SK-N-SH (cell line): ENCODE measurements at regions not wholly inside any gene's neighbourhood (a gene's known extent, or its start where the extent isn't known, plus 50 kb on each side); places are given as distances from the start of the nearest gene placed in this dataset.

Source experiments
- CTCF ChIA-PET: fragments of 300-600, 350-600 bp; formaldehyde crosslinking; extraction: SDS; loops from one replicate; lab custom pipeline; 2021; lab: Yijun Ruan, JAX
- POLR2A ChIA-PET: fragments of 350-600 bp; sonication (Branson Sonifier 250); formaldehyde crosslinking; extraction: SDS; loops from one replicate; lab custom pipeline; 2020; ENCODE audit warnings: antibody characterized with exemption, inconsistent platforms; lab: Yijun Ruan, JAX
- DNase-seq: peaks from one replicate; pipeline ENCODE4 v3.0.0; 2012
- H2AFZ ChIP-seq: fragments of 200-600 bp; sonication (generic); 2 replicates; pipeline ENCODE4 v1.8.1; 2016; ENCODE audit warnings: antibody characterized with exemption, mild to moderate bottlenecking, low read depth
- H3F3A ChIP-seq: fragments of 200-600 bp; sonication (generic); replicated peaks from 2 replicates; pipeline ENCODE3; 2016; ENCODE audit warnings: antibody characterized with exemption, mild to moderate bottlenecking; ENCODE audit not compliant: insufficient read depth
- H3K27ac ChIP-seq, 2 experiments: fragments of 200-500 bp in 1 of 2; fragments of 200-600 bp in 1 of 2; sonication (Bioruptor generic) in 1 of 2; sonication (generic), shearing (Covaris generic) in 1 of 2; 2 replicates each; pipeline versions ENCODE4 v1.5.1 to v1.6.1; 2014 to 2016; ENCODE audit warnings: low read depth in 2 of 2, inconsistent platforms in 1 of 2, low read length in 1 of 2, mild to moderate bottlenecking in 1 of 2, mixed read lengths in 1 of 2
- H3K27me3 ChIP-seq: fragments of 200-600 bp; sonication (generic), shearing (Covaris generic); 2 replicates; pipeline ENCODE4 v1.6.1; 2016; ENCODE audit warnings: mixed run types; ENCODE audit not compliant: insufficient read depth
- H3K36me3 ChIP-seq, 2 experiments: fragments of 200-500 bp in 1 of 2; fragments of 200-600 bp in 1 of 2; sonication (Bioruptor generic) in 1 of 2; sonication (generic) in 1 of 2; replicated peaks in 1 of 2; 2 replicates each; pipeline versions ENCODE3 to v1.5.1; 2014 to 2016; ENCODE audit warnings: low read length in 1 of 2, mild to moderate bottlenecking in 1 of 2; ENCODE audit not compliant: insufficient read depth in 2 of 2, control insufficient read depth in 1 of 2
- H3K4me1 ChIP-seq, 2 experiments: fragments of 200-500 bp in 1 of 2; fragments of 200-600 bp in 1 of 2; sonication (Bioruptor generic) in 1 of 2; sonication (generic), shearing (Covaris generic) in 1 of 2; 2 replicates each; pipeline versions ENCODE4 v1.5.1 to v1.6.1; 2014 to 2016; ENCODE audit warnings: low read depth in 1 of 2, low read length in 1 of 2, mixed run types in 1 of 2; ENCODE audit not compliant: insufficient read depth in 2 of 2, control insufficient read depth in 1 of 2
- H3K4me2 ChIP-seq: fragments of 200-600 bp; sonication (generic), shearing (Covaris generic); 2 replicates; pipeline ENCODE4 v1.6.1; 2017; ENCODE audit warnings: mixed run types
- H3K4me3 ChIP-seq, 2 experiments: fragments of 200-500 bp in 1 of 2; fragments of 200-600 bp in 1 of 2; sonication (Bioruptor generic) in 1 of 2; sonication (generic), shearing (Covaris generic) in 1 of 2; 2 replicates each; pipeline versions ENCODE4 v1.5.1 to v1.8.1; 2014 to 2016; ENCODE audit warnings: low read depth in 2 of 2, inconsistent platforms in 1 of 2, low read length in 1 of 2, mild to moderate bottlenecking in 1 of 2, mixed read lengths in 1 of 2, moderate library complexity in 1 of 2
- H3K79me2 ChIP-seq: fragments of 200-600 bp; sonication (generic); 2 replicates; pipeline ENCODE4 v1.8.1; 2017; ENCODE audit warnings: mild to moderate bottlenecking; ENCODE audit not compliant: insufficient read depth
- H3K9ac ChIP-seq: fragments of 200-600 bp; sonication (generic); 2 replicates; pipeline ENCODE4 v1.6.1; 2017; ENCODE audit warnings: mixed run types
- H3K9me2 ChIP-seq: fragments of 200-600 bp; sonication (generic); 2 replicates; pipeline ENCODE4 v1.6.1; 2017; ENCODE audit warnings: mixed run types
- H3K9me3 ChIP-seq: fragments of 200-600 bp; sonication (generic); 2 replicates; pipeline ENCODE4 v1.6.1; 2017; ENCODE audit warnings: mixed run types, mild to moderate bottlenecking, moderate library complexity
- H4K20me1 ChIP-seq: fragments of 200-600 bp; sonication (generic); 2 replicates; pipeline ENCODE4 v1.6.1; 2017; ENCODE audit warnings: mild to moderate bottlenecking, mixed run types; ENCODE audit not compliant: insufficient read depth
- ELF1 ChIP-seq: IDR thresholded peaks from 2 replicates; pipeline ENCODE4 v1.4.0; 2012
- EP300 ChIP-seq, 2 experiments: IDR thresholded peaks; 2 replicates each; pipeline versions ENCODE4 v1.4.0 to v1.6.1; 2012; ENCODE audit warnings: borderline replicate concordance in 1 of 2, low read depth in 1 of 2, low read length in 1 of 2
- EZH2phosphoT487 ChIP-seq: fragments of 200-600 bp; sonication (generic); IDR thresholded peaks from 2 replicates; pipeline ENCODE4 v1.6.1; 2017; ENCODE audit warnings: low read depth, mixed run types, mild to moderate bottlenecking, antibody characterized with exemption, moderate library complexity, borderline replicate concordance
- FOSL2 ChIP-seq: IDR thresholded peaks from 2 replicates; pipeline ENCODE4 v1.4.0; 2012; ENCODE audit warnings: low read depth, mild to moderate bottlenecking, moderate library complexity, borderline replicate concordance
- FOXJ3 ChIP-seq: sonication (generic); formaldehyde crosslinking; IDR thresholded peaks from 2 replicates; pipeline ENCODE4 v1.5.1; 2020; ENCODE audit warnings: mild to moderate bottlenecking, missing genetic modification reagents
- GABPA ChIP-seq: IDR thresholded peaks from 2 replicates; pipeline ENCODE4 v1.4.0; 2012; ENCODE audit warnings: low read depth, mild to moderate bottlenecking
- JUND ChIP-seq: IDR thresholded peaks from 2 replicates; pipeline ENCODE4 v1.4.0; 2012
- MEF2A ChIP-seq: IDR thresholded peaks from 2 replicates; pipeline ENCODE4 v1.4.0; 2012; ENCODE audit warnings: low read depth, borderline replicate concordance
- POLR2AphosphoS5 ChIP-seq: IDR thresholded peaks from 2 replicates; pipeline ENCODE4 v1.6.1; 2012; ENCODE audit warnings: low read depth, low read length
- RAD21 ChIP-seq: IDR thresholded peaks from 2 replicates; pipeline ENCODE4 v1.6.1; 2012; ENCODE audit warnings: mild to moderate bottlenecking, low read length
- RCOR1 ChIP-seq: fragments of 150-350 bp; IDR thresholded peaks from 2 replicates; pipeline ENCODE4 v1.6.1; 2017; ENCODE audit warnings: antibody characterized with exemption, low read length
- TAF1 ChIP-seq: IDR thresholded peaks from 2 replicates; pipeline ENCODE4 v1.6.1; 2012; ENCODE audit warnings: low read depth, mild to moderate bottlenecking, low read length, moderate library complexity, borderline replicate concordance
- YY1 ChIP-seq: IDR thresholded peaks from 2 replicates; pipeline ENCODE4 v1.4.0; 2012; ENCODE audit warnings: low read depth, mild to moderate bottlenecking
- WGBS: methylation state at CpG from one replicate; pipeline ENCODE4 v1.1.6; 2017; ENCODE audit warnings: low lambda C conversion rate; 5-methylcytosine and 5-hydroxymethylcytosine counted together
- TF ChIP-seq, protein P1 (sequence below): IDR thresholded peaks from 2 replicates; pipeline ENCODE4 v1.4.0; 2012; ENCODE audit warnings: low read depth, borderline replicate concordance

- Histone ChIP-seq H3K4me3 (no peak overlapping the region), H3K4me2 (no peak overlapping the region), H3F3A (no peaks in the 10 kb centered on the region), H2AFZ (no peak overlapping the region), H3K79me2 (no peaks in the 10 kb centered on the region), H3K36me3 (no peaks in the 10 kb centered on the region), H3K9me2 (no peaks in the 10 kb centered on the region), H3K27ac (no peak overlapping the region), H3K4me1 (no peaks in the 10 kb centered on the region), H3K9me3 (no peaks in the 10 kb centered on the region), H3K9ac (no peak overlapping the region), H3K27me3 (no peaks in the 10 kb centered on the region), H4K20me1 (no peaks in the 10 kb centered on the region)
- ChIA-PET POLR2A (no interaction called here), CTCF (interaction anchor here (1.2 kb wide), 1 partner anchor 59 kb away, joined by 3 read pairs; no protein-coding TSS in a partner anchor)
- no peak for TF ChIP-seq RAD21
- TF ChIP-seq POLR2AphosphoS5: no peak
- no peak for TF ChIP-seq ELF1
- TF ChIP-seq MEF2A: no peak
- no peak for TF ChIP-seq RCOR1
- TF ChIP-seq GABPA: no peak
- no peak for TF ChIP-seq EZH2phosphoT487
- TF ChIP-seq FOXJ3 (CRISPR knock-in tag): no peak
- no peak for TF ChIP-seq FOSL2
- DNase-seq: no peak
- WGBS: 39% methylated on average over 2 of the region's 2 CpGs
Observed at GRCh38 chr11:27786331-27786730, 86.1 kb upstream of the BDNF start.

DNA sequence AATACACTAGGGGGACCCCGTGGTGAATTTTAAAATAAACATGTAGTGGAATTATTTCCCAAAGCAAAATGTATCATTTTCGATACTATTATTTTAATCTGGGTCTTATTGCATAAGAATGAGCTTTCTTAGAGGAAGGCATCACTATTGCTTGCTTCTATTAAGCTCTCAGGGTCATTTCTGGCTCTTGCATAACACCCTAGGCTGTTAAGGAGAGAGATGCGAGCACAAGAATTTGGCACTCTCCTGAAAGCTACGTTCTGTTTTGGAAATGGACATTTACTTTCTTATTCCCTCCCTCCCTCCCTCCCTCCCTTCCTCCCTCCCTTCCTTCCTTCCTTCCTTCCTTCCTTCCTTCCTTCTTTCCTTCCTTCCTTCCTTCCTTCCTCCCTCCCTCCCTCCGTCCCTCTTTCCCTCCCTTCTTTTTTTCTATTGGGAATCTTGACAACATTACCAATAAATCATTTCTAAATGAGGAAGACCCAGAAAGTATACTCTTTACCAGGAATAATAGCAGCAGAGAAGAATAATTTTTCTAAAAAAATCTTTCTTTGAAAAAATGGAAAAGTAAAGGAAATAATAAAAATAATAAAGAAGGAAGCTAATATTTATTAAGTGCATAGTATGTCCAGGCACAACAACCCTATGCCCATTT lies 83.6 kb upstream of the BDNF start:
- ChIA-PET CTCF (no interaction called here), POLR2A (no interaction called here)
- H2AFZ ChIP-seq: no peak overlapping the region; the same call in 1 of the 2 replicates
- no peaks in the 10 kb centered on the region for H3K9me3 ChIP-seq
- WGBS: 24% methylated on average over 5 of the region's 5 CpGs
- H3K27ac ChIP-seq: no peak overlapping the region
- H3F3A ChIP-seq: no peaks in the 10 kb centered on the region
- H3K36me3 ChIP-seq: no peaks in the 10 kb centered on the region
- no peaks in the 10 kb centered on the region for H3K27me3 ChIP-seq
- no peak overlapping the region for H3K4me2 ChIP-seq
- no peaks in the 10 kb centered on the region for H3K9me2 ChIP-seq
- no peak overlapping the region for H3K9ac ChIP-seq
- no peak for DNase-seq
- no peaks in the 10 kb centered on the region for H4K20me1 ChIP-seq
- H3K79me2 ChIP-seq: no peaks in the 10 kb centered on the region
- H3K4me1 ChIP-seq: no peaks in the 10 kb centered on the region
- no peak for TF ChIP-seq JUND
- no peak for TF ChIP-seq YY1
- no peak for TF ChIP-seq EP300 (IDR thresholded peaks at IDR 0.05; ENCODE audit: borderline replicate concordance in 1 of 2, low read depth in 1 of 2, low read length in 1 of 2)
- TF ChIP-seq, protein P1, sequence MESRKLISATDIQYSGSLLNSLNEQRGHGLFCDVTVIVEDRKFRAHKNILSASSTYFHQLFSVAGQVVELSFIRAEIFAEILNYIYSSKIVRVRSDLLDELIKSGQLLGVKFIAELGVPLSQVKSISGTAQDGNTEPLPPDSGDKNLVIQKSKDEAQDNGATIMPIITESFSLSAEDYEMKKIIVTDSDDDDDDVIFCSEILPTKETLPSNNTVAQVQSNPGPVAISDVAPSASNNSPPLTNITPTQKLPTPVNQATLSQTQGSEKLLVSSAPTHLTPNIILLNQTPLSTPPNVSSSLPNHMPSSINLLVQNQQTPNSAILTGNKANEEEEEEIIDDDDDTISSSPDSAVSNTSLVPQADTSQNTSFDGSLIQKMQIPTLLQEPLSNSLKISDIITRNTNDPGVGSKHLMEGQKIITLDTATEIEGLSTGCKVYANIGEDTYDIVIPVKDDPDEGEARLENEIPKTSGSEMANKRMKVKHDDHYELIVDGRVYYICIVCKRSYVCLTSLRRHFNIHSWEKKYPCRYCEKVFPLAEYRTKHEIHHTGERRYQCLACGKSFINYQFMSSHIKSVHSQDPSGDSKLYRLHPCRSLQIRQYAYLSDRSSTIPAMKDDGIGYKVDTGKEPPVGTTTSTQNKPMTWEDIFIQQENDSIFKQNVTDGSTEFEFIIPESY: no peak
- no peak for TF ChIP-seq TAF1
- TF ChIP-seq, all 33 proteins: peak for 0
- no peak overlapping the region for H3K4me3 ChIP-seq
